NCI-H526 treated with DMSO at 0.1 percent for 48 hours (cell line): ENCODE measurements at regions not wholly inside any gene's neighbourhood (a gene's known extent, or its start where the extent isn't known, plus 50 kb on each side); places are given as distances from the start of the nearest gene placed in this dataset.
"Not testable (repeated sequence)": the region's sequence is repeated elsewhere in the genome, so short reads cannot be mapped to it uniquely, and the experiment has no call there.

Experiments
- DNase-seq: peaks from one replicate; lab custom pipeline; 2025; lab: John Stamatoyannopoulos, UW

GRCh38 chr1:38213646-38214434, 167.2 kb upstream of the POU3F1 start:
- DNase-seq, result no peak

DNA sequence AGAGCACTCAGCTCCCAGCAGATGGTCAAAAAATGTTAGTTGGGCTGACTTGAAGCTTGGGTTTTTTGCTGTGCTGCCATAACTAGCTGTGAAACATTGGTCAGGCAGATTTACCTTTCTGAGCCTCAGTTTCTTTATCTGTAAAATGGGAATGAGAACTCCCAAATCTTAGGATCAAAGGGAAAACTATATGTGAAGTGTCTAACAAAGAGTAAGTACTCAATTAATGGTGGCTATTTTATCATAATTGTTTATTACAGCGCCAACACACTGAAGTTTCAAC, 164.2 kb upstream of the POU3F1 start:
- no peak for DNase-seq

- no peak for DNase-seq
Observed at GRCh38 chr1:38210021-38210894, 163.7 kb upstream of the POU3F1 start.

- DNase-seq, result no peak
Observed at GRCh38 chr1:38208716-38209632, 162.4 kb upstream of the POU3F1 start.

GRCh38 chr1:38207906-38208305, 161.3 kb upstream of the POU3F1 start:
- no peak for DNase-seq

GRCh38 chr1:38207275-38207674, 160.7 kb upstream of the POU3F1 start:
- no peak for DNase-seq

DNA sequence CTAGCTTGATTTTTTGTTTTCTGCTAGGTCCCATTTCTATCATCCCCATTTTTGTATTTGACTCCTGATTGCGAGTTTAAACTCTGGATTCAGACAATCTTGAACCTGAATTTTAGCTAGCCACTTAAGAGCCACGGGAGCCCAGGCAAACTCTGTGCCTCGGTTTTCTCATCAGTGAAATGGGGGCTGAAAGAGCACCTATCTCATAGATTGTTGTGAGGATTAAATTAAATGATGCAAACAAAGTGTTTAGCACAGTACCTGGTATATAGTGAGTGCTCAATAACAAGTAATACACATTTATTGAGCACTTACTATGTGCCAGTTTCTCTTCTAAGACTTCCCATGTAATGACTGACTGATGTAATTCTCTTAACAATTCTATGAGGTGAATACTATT, 158.1 kb upstream of the POU3F1 start:
- DNase-seq, result no peak

- DNase-seq, result no peak
Observed at GRCh38 chr1:38203441-38203840, 156.8 kb upstream of the POU3F1 start.

DNA sequence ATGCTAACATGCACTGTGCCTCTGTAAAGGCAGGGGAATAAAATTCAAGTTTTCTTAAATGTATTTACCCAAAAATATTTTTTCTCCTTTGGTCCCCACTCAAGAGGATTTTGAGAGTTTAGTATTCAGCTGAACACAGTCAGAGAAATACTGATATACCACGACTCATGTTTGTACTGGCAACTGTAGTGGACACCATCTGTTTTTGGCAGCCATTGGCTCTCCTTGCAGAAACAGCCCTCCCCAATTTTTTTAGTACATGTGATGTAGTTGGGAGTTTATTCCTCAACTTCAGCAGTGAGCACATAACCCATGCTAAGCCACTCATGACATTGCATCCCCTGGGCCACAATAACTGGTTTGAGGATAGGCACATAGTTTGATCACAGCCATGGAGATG, 154.8 kb upstream of the POU3F1 start:
- no peak for DNase-seq

DNA sequence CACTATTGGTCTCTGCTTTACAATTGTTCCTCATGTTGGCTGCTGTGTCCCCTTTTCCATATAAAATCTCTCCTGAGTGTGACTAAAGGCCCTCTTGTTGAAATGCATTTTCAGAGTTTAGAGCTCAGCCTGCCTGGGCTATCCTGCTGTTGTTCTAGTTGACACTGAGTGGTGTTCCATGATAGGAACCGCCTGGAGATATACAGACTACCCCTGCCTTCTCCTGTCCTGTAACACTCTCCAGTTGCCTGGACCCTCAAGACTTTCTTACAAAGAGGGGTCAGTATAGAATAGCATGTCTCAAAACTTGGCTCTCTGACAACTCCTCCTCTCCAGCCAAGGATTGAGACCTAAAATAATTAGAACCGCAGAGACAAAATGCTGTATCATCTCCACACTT, 152.0 kb upstream of the POU3F1 start:
- DNase-seq, result no peak

DNA sequence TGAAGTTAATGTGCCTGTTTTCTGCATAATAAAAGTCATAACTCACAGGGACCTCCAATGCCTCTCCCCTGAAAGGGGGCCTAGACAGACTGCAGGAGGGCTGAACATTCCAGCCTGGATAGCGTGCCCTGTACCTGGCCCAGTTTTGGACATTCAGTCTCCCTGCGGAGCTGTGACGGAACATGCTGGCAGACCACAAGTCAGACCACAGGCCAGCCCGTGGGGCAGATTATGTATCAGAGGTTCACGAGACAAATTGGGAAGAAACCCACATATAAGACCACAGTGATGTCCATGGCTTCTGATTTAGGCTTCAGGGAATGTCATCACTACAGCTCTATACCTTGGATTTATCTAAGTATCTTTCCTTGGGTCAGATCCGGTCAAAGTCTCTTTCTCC, 151.5 kb upstream of the POU3F1 start:
- DNase-seq, result no peak

- DNase-seq, result no peak
Observed at GRCh38 chr1:38197312-38198061, 150.9 kb upstream of the POU3F1 start.

GRCh38 chr1:38194472-38194871, 147.9 kb upstream of the POU3F1 start:
- DNase-seq, result no peak

GRCh38 chr1:38193040-38193439, 146.4 kb upstream of the POU3F1 start:
- no peak for DNase-seq

GRCh38 chr1:38191461-38191860, 144.9 kb upstream of the POU3F1 start:
- no peak for DNase-seq

- DNase-seq, result no peak
Observed at GRCh38 chr1:38190983-38191382, 144.4 kb upstream of the POU3F1 start.

DNA sequence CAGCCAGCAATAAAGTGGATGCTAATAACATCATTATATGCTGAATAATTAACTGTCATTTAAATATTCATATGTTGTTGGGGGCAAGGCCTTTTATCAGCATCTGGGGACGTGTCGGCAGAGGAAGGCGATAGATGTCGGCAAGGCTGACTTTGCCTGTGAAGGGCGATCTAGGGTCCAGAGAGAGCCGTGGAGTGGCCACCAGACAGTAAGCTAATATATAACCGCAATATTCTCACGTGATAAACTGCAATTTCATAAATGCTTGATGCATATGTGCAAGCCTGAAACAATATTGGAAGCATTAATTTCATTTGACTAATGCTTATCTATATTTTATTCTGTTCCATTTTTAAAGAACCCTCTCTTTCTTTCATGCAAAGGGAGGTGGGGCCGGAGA, 141.0 kb upstream of the POU3F1 start:
- DNase-seq, result no peak

- no peak for DNase-seq
Observed at GRCh38 chr1:38186566-38186965, 140.0 kb upstream of the POU3F1 start.

DNA sequence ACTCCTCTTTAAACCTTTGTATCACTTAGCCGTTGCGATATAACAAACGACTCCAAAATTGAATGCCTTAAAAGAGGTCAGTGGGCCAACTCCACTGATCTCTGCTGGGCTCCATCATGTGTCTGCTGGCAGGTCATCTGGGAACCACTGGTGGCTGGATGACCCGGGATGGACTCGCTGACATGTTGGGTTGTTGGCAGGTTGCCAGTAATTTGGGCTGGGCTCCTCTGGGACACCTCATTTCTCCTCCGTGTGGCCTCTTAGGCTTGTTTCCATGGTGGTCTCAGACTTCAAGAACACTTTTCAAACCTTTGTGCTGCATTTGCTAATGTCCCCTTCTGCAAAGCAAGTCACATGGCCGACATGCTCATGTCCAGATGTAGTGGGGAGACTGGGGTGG, 139.3 kb upstream of the POU3F1 start:
- DNase-seq, result no peak

DNA sequence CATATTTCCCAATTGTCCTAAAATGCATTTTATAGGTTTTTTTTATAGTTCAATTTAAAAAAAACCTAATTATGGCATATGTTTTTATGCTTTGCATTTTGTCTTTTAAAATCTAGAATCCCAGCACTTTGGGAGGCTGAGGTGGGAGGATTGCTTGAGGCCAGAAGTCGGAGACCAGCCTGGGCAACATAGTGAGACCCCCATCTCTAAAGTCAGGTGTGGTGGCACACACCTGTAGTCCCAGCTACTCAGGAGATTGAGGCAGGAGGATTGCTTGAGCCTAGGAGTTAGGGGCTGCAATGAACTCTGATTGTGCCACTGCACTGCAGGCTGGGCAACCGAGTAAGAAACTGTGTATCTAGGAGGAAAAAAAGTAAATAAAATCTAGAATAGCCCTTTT, 137.2 kb upstream of the POU3F1 start:
- no peak for DNase-seq

- DNase-seq, result no peak
Observed at GRCh38 chr1:38183096-38183495, 136.5 kb upstream of the POU3F1 start.

GRCh38 chr1:38180388-38180787, 133.8 kb upstream of the POU3F1 start:
- DNase-seq, result not testable (repeated sequence)
